ENCODE measurements at regions not wholly inside any gene's neighbourhood (a gene's known extent, or its start where the extent isn't known, plus 50 kb on each side); places are given as distances from the start of the nearest gene placed in this dataset.
A peak's percentile ranks its signal among the peaks of the same experiment; 100 is the strongest.

GRCh38 chr9:105128908-105129600, 115.4 kb upstream of the SLC44A1 start:
- ATAC-seq, result no peak
- intact Hi-C loops (cut with DNase I), result no loop called here

GRCh38 chr9:105129731-105130130, 114.7 kb upstream of the SLC44A1 start:
- no peak for ATAC-seq
- intact Hi-C loops (cut with DNase I), result loop anchor here (10.0 kb wide), 1 partner anchor 95 kb away; no protein-coding TSS in a partner anchor
- DNase-seq (ENCODE audit: low spot score), result no peak

More at GRCh38 chr9:105128908-105129600, 115.4 kb upstream of the SLC44A1 start:
- DNase-seq (ENCODE audit: low spot score), result no peak

GRCh38 chr9:105131981-105132380, 112.5 kb upstream of the SLC44A1 start:
- DNase-seq (ENCODE audit: low spot score) (no peak), ATAC-seq (no peak)
- intact Hi-C loops (cut with DNase I), result loop anchor here (10.0 kb wide), 1 partner anchor 97 kb away; no protein-coding TSS in a partner anchor

- no peak for DNase-seq (ENCODE audit: low spot score)
- ATAC-seq, result no peak
- intact Hi-C loops (cut with DNase I), result loop anchor here (10.0 kb wide), 1 partner anchor 98 kb away; no protein-coding TSS in a partner anchor
Measured at GRCh38 chr9:105132606-105133005, 111.8 kb upstream of the SLC44A1 start.

GRCh38 chr9:105138306-105138801, 106.1 kb upstream of the SLC44A1 start:
- intact Hi-C loops (cut with DNase I), result loop anchor here (10.0 kb wide), 1 partner anchor 104 kb away; no protein-coding TSS in a partner anchor
- DNase-seq (ENCODE audit: low spot score) (peak; percentile 81), ATAC-seq (peak; percentile 96)

- DNase-seq (ENCODE audit: low spot score), result no peak
- no peak for ATAC-seq
- intact Hi-C loops (cut with DNase I), result no loop called here
Measured at GRCh38 chr9:105141146-105141975, 103.1 kb upstream of the SLC44A1 start.

GRCh38 chr9:105141976-105142250, 102.5 kb upstream of the SLC44A1 start:
- no peak for DNase-seq (ENCODE audit: low spot score)
- intact Hi-C loops (cut with DNase I), result no loop called here
- no peak for ATAC-seq

- DNase-seq (ENCODE audit: low spot score) (no peak), ATAC-seq (no peak)
- intact Hi-C loops (cut with DNase I), result no loop called here
Measured at GRCh38 chr9:105142406-105143135, 101.9 kb upstream of the SLC44A1 start.

GRCh38 chr9:105143136-105143430, 101.4 kb upstream of the SLC44A1 start:
- DNase-seq (ENCODE audit: low spot score) (no peak), ATAC-seq (no peak)
- intact Hi-C loops (cut with DNase I), result no loop called here

- DNase-seq (ENCODE audit: low spot score) (no peak), ATAC-seq (no peak)
- intact Hi-C loops (cut with DNase I), result no loop called here
Measured at GRCh38 chr9:105144076-105144475, 100.4 kb upstream of the SLC44A1 start.

- no peak for DNase-seq (ENCODE audit: low spot score)
- intact Hi-C loops (cut with DNase I), result no loop called here
- no peak for ATAC-seq
Measured at GRCh38 chr9:105144841-105145240, 99.6 kb upstream of the SLC44A1 start.

- ATAC-seq, result no peak
- intact Hi-C loops (cut with DNase I), result no loop called here
- no peak for DNase-seq (ENCODE audit: low spot score)
Measured at GRCh38 chr9:105146677-105147076, 97.8 kb upstream of the SLC44A1 start.

GRCh38 chr9:105147110-105147871, 97.2 kb upstream of the SLC44A1 start:
- no peak for DNase-seq (ENCODE audit: low spot score)
- peak; percentile 55 for ATAC-seq
- intact Hi-C loops (cut with DNase I), result no loop called here

GRCh38 chr9:105148328-105149006, 96.0 kb upstream of the SLC44A1 start:
- intact Hi-C loops (cut with DNase I), result no loop called here
- ATAC-seq (peak; percentile 35), DNase-seq (ENCODE audit: low spot score) (no peak)

GRCh38 chr9:105150991-105151685, 93.3 kb upstream of the SLC44A1 start:
- intact Hi-C loops (cut with DNase I), result no loop called here
- no peak for ATAC-seq
- DNase-seq (ENCODE audit: low spot score), result no peak

GRCh38 chr9:105151686-105151995, 92.8 kb upstream of the SLC44A1 start:
- intact Hi-C loops (cut with DNase I), result no loop called here
- ATAC-seq (no peak), DNase-seq (ENCODE audit: low spot score) (no peak)

GRCh38 chr9:105154723-105155191, 89.7 kb upstream of the SLC44A1 start:
- intact Hi-C loops (cut with DNase I), result no loop called here
- DNase-seq (ENCODE audit: low spot score) (no peak), ATAC-seq (peak; percentile 7)

- ATAC-seq (peak; percentile 93), DNase-seq (ENCODE audit: low spot score) (peak; percentile 72)
- intact Hi-C loops (cut with DNase I), result no loop called here
Measured at GRCh38 chr9:105157171-105157583, 87.3 kb upstream of the SLC44A1 start.
